Neural cell (in vitro differentiated cells): ENCODE measurements at regions not wholly inside any gene's neighbourhood (a gene's known extent, or its start where the extent isn't known, plus 50 kb on each side); places are given as distances from the start of the nearest gene placed in this dataset.

Experiments
- H2AFZ ChIP-seq: fragments of 200-600, 300-800 bp; sonication (generic), shearing (Covaris generic); 2 replicates; pipeline ENCODE4 v1.6.0; 2014; ENCODE audit warnings: low read depth, mild to moderate bottlenecking, antibody characterized with exemption, low read length, moderate library complexity
- H3F3A ChIP-seq: fragments of 200-600 bp; shearing (Covaris generic); 2 replicates; pipeline ENCODE4 v1.6.1; 2016; ENCODE audit warnings: mild to moderate bottlenecking, moderate library complexity, mixed read lengths, antibody characterized with exemption, low read length; ENCODE audit not compliant: insufficient read depth, poor library complexity, severe bottlenecking
- H3K27ac ChIP-seq: fragments of 200-600, 300-800 bp; sonication (generic), shearing (Covaris generic); 2 replicates; pipeline ENCODE4 v1.5.1; 2014; ENCODE audit warnings: mild to moderate bottlenecking, low read length, moderate library complexity
- H3K27me3 ChIP-seq: fragments of 300-800, 200-600 bp; sonication (generic), shearing (Covaris generic); 2 replicates; pipeline ENCODE4 v1.6.0; 2014; ENCODE audit warnings: mild to moderate bottlenecking, low read depth, low read length, moderate library complexity; ENCODE audit not compliant: insufficient read depth
- H3K36me3 ChIP-seq: fragments of 300-800, 200-600 bp; sonication (generic), shearing (Covaris generic); 2 replicates; pipeline ENCODE4 v1.5.1; 2014; ENCODE audit warnings: mild to moderate bottlenecking, antibody characterized with exemption, low read length, moderate library complexity; ENCODE audit not compliant: insufficient read depth
- H3K4me2 ChIP-seq: fragments of 300-800, 200-600 bp; sonication (generic), shearing (Covaris generic); 2 replicates; pipeline ENCODE4 v1.6.0; 2014; ENCODE audit warnings: mild to moderate bottlenecking, low read length
- H3K4me3 ChIP-seq: fragments of 300-800, 200-600 bp; sonication (generic), shearing (Covaris generic); 2 replicates; pipeline ENCODE4 v1.5.1; 2014; ENCODE audit warnings: mild to moderate bottlenecking, low read length, moderate library complexity
- H3K79me2 ChIP-seq: fragments of 200-600 bp; shearing (Covaris generic); replicated peaks from 2 replicates; pipeline ENCODE4 v1.6.0; 2014; ENCODE audit warnings: mild to moderate bottlenecking, low read length, moderate library complexity; ENCODE audit not compliant: insufficient read depth
- H3K9ac ChIP-seq: fragments of 300-800, 200-600 bp; sonication (generic), shearing (Covaris generic); 2 replicates; pipeline ENCODE4 v1.6.1; 2016; ENCODE audit warnings: mild to moderate bottlenecking, low read length, mixed read lengths
- H3K9me2 ChIP-seq: fragments of 200-600 bp; shearing (Covaris generic); 2 replicates; pipeline ENCODE4 v1.6.1; 2016; ENCODE audit warnings: mild to moderate bottlenecking, low read length, mixed read lengths; ENCODE audit not compliant: insufficient read depth
- H3K9me3 ChIP-seq: fragments of 200-600, 300-800 bp; sonication (generic), shearing (Covaris generic); 2 replicates; pipeline ENCODE4 v1.6.1; 2016; ENCODE audit warnings: mild to moderate bottlenecking, mixed run types, low read length, moderate library complexity, mixed read lengths
- H4K20me1 ChIP-seq: fragments of 200-600 bp; shearing (Covaris generic); 2 replicates; pipeline ENCODE4 v1.6.1; 2016; ENCODE audit warnings: mild to moderate bottlenecking, mixed run types; ENCODE audit not compliant: insufficient read depth
- CTCF ChIP-seq: fragments of 450-650 bp; IDR thresholded peaks from 2 replicates; pipeline ENCODE4 v1.5.1; 2014; ENCODE audit warnings: antibody characterized with exemption, mild to moderate bottlenecking, moderate library complexity; ENCODE audit not compliant: poor library complexity, severe bottlenecking
- EP300 ChIP-seq: fragments of 450-650 bp; conservative IDR thresholded peaks from 2 replicates; pipeline ENCODE4 v1.6.1; 2014; ENCODE audit warnings: antibody characterized with exemption, mild to moderate bottlenecking, moderate library complexity; ENCODE audit not compliant: poor library complexity, severe bottlenecking
- EZH2 ChIP-seq: fragments of 200-600, 300-800 bp; shearing (Covaris generic), sonication (generic); IDR thresholded peaks from 2 replicates; pipeline ENCODE4 v1.6.1; 2014; ENCODE audit warnings: antibody characterized with exemption, low read length, borderline replicate concordance, mild to moderate bottlenecking; ENCODE audit not compliant: insufficient read depth, poor library complexity, severe bottlenecking
- MXI1 ChIP-seq: fragments of 450-650 bp; conservative IDR thresholded peaks from 2 replicates; pipeline ENCODE4 v1.6.1; 2014; ENCODE audit warnings: antibody characterized with exemption, mild to moderate bottlenecking; ENCODE audit not compliant: poor library complexity, severe bottlenecking
- POLR2AphosphoS5 ChIP-seq: IDR thresholded peaks from 2 replicates; pipeline ENCODE4 v1.6.1; 2012
- RAD21 ChIP-seq: fragments of 450-650 bp; conservative IDR thresholded peaks from 2 replicates; pipeline ENCODE4 v1.6.1; 2014; ENCODE audit warnings: antibody characterized with exemption, mild to moderate bottlenecking, moderate library complexity
- REST ChIP-seq: IDR thresholded peaks from 2 replicates; pipeline ENCODE4 v1.6.1; 2012; ENCODE audit warnings: borderline replicate concordance
- SMC3 ChIP-seq: fragments of 450-650 bp; conservative IDR thresholded peaks from 2 replicates; pipeline ENCODE4 v1.6.1; 2014; ENCODE audit warnings: antibody characterized with exemption, mild to moderate bottlenecking, moderate library complexity; ENCODE audit not compliant: poor library complexity
- TAF1 ChIP-seq: IDR thresholded peaks from 2 replicates; pipeline ENCODE4 v1.6.1; 2012; ENCODE audit warnings: low read depth

GRCh38 chr22:47697861-47698260, 935.4 kb downstream of the TBC1D22A start:
- Histone ChIP-seq H3K27ac (no peak overlapping the region), H4K20me1 (no peaks in the 10 kb centered on the region), H3K4me2 (no peak overlapping the region), H3K4me3 (no peak overlapping the region), H3K36me3 (no peaks in the 10 kb centered on the region), H3K9me2 (no peaks in the 10 kb centered on the region), H2AFZ (no peak overlapping the region), H3K9me3 (no peaks in the 10 kb centered on the region), H3K79me2 (no peaks in the 10 kb centered on the region), H3K27me3 (no peaks in the 10 kb centered on the region), H3K9ac (no peak overlapping the region), H3F3A (no peaks in the 10 kb centered on the region)
- TF ChIP-seq TAF1 (no peak), EP300 (no peak), RAD21 (no peak), MXI1 (no peak), CTCF (no peak), REST (no peak), EZH2 (no peak), POLR2AphosphoS5 (no peak), SMC3 (no peak)

GRCh38 chr22:47696776-47697175, 934.3 kb downstream of the TBC1D22A start:
- Histone ChIP-seq H3K79me2 (no peaks in the 10 kb centered on the region), H3K9ac (no peak overlapping the region), H3K36me3 (no peaks in the 10 kb centered on the region), H3K27me3 (no peaks in the 10 kb centered on the region), H3K27ac (no peak overlapping the region), H3K4me3 (no peak overlapping the region), H3F3A (no peaks in the 10 kb centered on the region), H3K9me2 (no peaks in the 10 kb centered on the region), H3K9me3 (no peaks in the 10 kb centered on the region), H3K4me2 (no peak overlapping the region), H2AFZ (no peak overlapping the region), H4K20me1 (no peaks in the 10 kb centered on the region)
- TF ChIP-seq MXI1: no peak
- TF ChIP-seq TAF1: no peak
- TF ChIP-seq REST: no peak
